ENCODE measurements at regions not wholly inside any gene's neighbourhood (a gene's known extent, or its start where the extent isn't known, plus 50 kb on each side); places are given as distances from the start of the nearest gene placed in this dataset.

- ATAC-seq = no peak
- no peak overlapping the region for H3K27ac ChIP-seq (ENCODE audit: low read length)
- H3K27me3 ChIP-seq (ENCODE audit: control insufficient read depth, insufficient read depth, low read length) = no peaks in the 10 kb centered on the region
- in situ Hi-C loops (cut with HindIII; ENCODE audit: low pct_unique_long_range_greater_than_20kb, low sequenced_read_pairs) = no loop called here
- ChIA-PET CTCF (no interaction called here), POLR2A (no interaction called here)
- BruUV-seq (replicated peaks) = no TSS peak
- H3K36me3 ChIP-seq (ENCODE audit: control insufficient read depth, insufficient read depth, low read length) = no peaks in the 10 kb centered on the region
- H3K9me3 ChIP-seq (ENCODE audit: control insufficient read depth, insufficient read depth, low read depth, low read length) = no peaks in the 10 kb centered on the region
- H3K4me3 ChIP-seq (ENCODE audit: low read depth in 2 of 2, low read length in 2 of 2) = no peak overlapping the region
- intact Hi-C loops (cut with micrococcal nuclease; ENCODE audit: unreplicated experiment) = no loop called here
- TF ChIP-seq REST (IDR thresholded peaks at IDR 0.05; ENCODE audit: insufficient read depth in 1 of 2, low read depth in 2 of 2, low read length in 1 of 2) (no peak), CTCF (IDR thresholded peaks at IDR 0.05) (no peak), SIN3A (IDR thresholded peaks at IDR 0.05; ENCODE audit: borderline replicate concordance, insufficient read depth, low read depth, low read length) (no peak), TCF7L2 (IDR thresholded peaks at IDR 0.05; ENCODE audit: low read depth, low read length) (no peak), POLR2AphosphoS5 (IDR thresholded peaks at IDR 0.05; ENCODE audit: low read depth, low read length) (no peak)
- no peaks in the 10 kb centered on the region for H3K4me1 ChIP-seq (ENCODE audit: control insufficient read depth, insufficient read depth, low read length)
- DNase-seq (ENCODE audit: low read depth, low spot score) = no peak
Observed at GRCh38 chr4:65917486-65917885, 247.2 kb upstream of the EPHA5 start.

- Histone ChIP-seq H3K9me3 (ENCODE audit: control insufficient read depth, insufficient read depth, low read depth, low read length) (no peaks in the 10 kb centered on the region), H3K36me3 (ENCODE audit: control insufficient read depth, insufficient read depth, low read length) (no peaks in the 10 kb centered on the region), H3K27ac (ENCODE audit: low read length) (no peak overlapping the region), H3K4me3 (ENCODE audit: low read depth in 2 of 2, low read length in 2 of 2) (no peak overlapping the region), H3K4me1 (ENCODE audit: control insufficient read depth, insufficient read depth, low read length) (no peaks in the 10 kb centered on the region), H3K27me3 (ENCODE audit: control insufficient read depth, insufficient read depth, low read length) (no peaks in the 10 kb centered on the region)
- POLR2A ChIA-PET = no interaction called here
- no TSS peak for BruUV-seq (replicated peaks)
- ATAC-seq = no peak
- CTCF ChIA-PET = no interaction called here
- DNase-seq (ENCODE audit: low read depth, low spot score) = no peak
- intact Hi-C loops (cut with micrococcal nuclease; ENCODE audit: unreplicated experiment) = no loop called here
- in situ Hi-C loops (cut with HindIII; ENCODE audit: low pct_unique_long_range_greater_than_20kb, low sequenced_read_pairs) = no loop called here
- TF ChIP-seq POLR2AphosphoS5 (IDR thresholded peaks at IDR 0.05; ENCODE audit: low read depth, low read length) (no peak), REST (IDR thresholded peaks at IDR 0.05; ENCODE audit: insufficient read depth in 1 of 2, low read depth in 2 of 2, low read length in 1 of 2) (no peak), TCF7L2 (IDR thresholded peaks at IDR 0.05; ENCODE audit: low read depth, low read length) (no peak), CTCF (IDR thresholded peaks at IDR 0.05) (no peak), SIN3A (IDR thresholded peaks at IDR 0.05; ENCODE audit: borderline replicate concordance, insufficient read depth, low read depth, low read length) (no peak)
Observed at GRCh38 chr4:65911720-65912119, 241.4 kb upstream of the EPHA5 start.

Measured in Panc1 (cell line).